CD4-positive, alpha-beta memory T cell (primary cell): ENCODE measurements at regions not wholly inside any gene's neighbourhood (a gene's known extent, or its start where the extent isn't known, plus 50 kb on each side); places are given as distances from the start of the nearest gene placed in this dataset.

ENCODE experiments used
- CTCF ChIA-PET: fragments of 350-600 bp; sonication (Branson Sonifier 250); formaldehyde crosslinking; loops from one replicate; lab custom pipeline; 2021; ENCODE audit warnings: inconsistent platforms; ENCODE audit not compliant: partially characterized antibody; lab: Charles Lee
- POLR2A ChIA-PET: fragments of 350-600 bp; sonication (Branson Sonifier 250); formaldehyde crosslinking; loops from one replicate; lab custom pipeline; 2021; ENCODE audit not compliant: partially characterized antibody; lab: Charles Lee
- DNase-seq, 5 donors: peaks; one replicate each; pipeline versions ENCODE4 v3.0.0 to v3.0.0-alpha.2; 2020 to 2022; ENCODE audit warnings: mixed read lengths in 1 of 5
- H3K27ac ChIP-seq: one replicate; pipeline ENCODE4 v1.7.0; 2013; ENCODE audit warnings: low read depth, low read length
- H3K27me3 ChIP-seq: 2 replicates; pipeline ENCODE4 v1.7.0; 2013; ENCODE audit warnings: mild to moderate bottlenecking, low read length, moderate library complexity; ENCODE audit not compliant: insufficient read depth
- H3K36me3 ChIP-seq: 2 replicates; pipeline ENCODE4 v1.7.0; 2013; ENCODE audit warnings: mild to moderate bottlenecking, low read length, moderate library complexity; ENCODE audit not compliant: insufficient read depth
- H3K4me1 ChIP-seq: 2 replicates; pipeline ENCODE4 v1.7.0; 2013; ENCODE audit warnings: mild to moderate bottlenecking, low read length, moderate library complexity; ENCODE audit not compliant: insufficient read depth
- H3K4me3 ChIP-seq, 2 donors: one replicate each; pipeline ENCODE4 v1.7.0; 2013; ENCODE audit warnings: low read length in 2 of 2, mild to moderate bottlenecking in 1 of 2
- H3K9me3 ChIP-seq, 2 donors: one replicate each; pipeline ENCODE4 v1.7.0; 2013; ENCODE audit warnings: low read length in 2 of 2, control low read depth in 1 of 2; ENCODE audit not compliant: control insufficient read depth in 1 of 2
- H3K27ac Mint-ChIP-seq, 7 donors: one replicate each; pipeline ENCODE4 v1.8.0; 2020 to 2021; ENCODE audit warnings: mixed read lengths in 7 of 7, mild to moderate bottlenecking in 6 of 7, inconsistent platforms in 3 of 7, moderate library complexity in 3 of 7
- H3K27me3 Mint-ChIP-seq, 2 donors: one replicate each; pipeline ENCODE4 v1.8.0; 2020 to 2021; ENCODE audit warnings: mixed read lengths in 2 of 2
- H3K36me3 Mint-ChIP-seq, 2 donors: one replicate each; pipeline ENCODE4 v1.8.0; 2020 to 2021; ENCODE audit warnings: mixed read lengths in 2 of 2, inconsistent platforms in 1 of 2, mild to moderate bottlenecking in 1 of 2
- H3K4me1 Mint-ChIP-seq, 4 donors: one replicate each; pipeline ENCODE4 v1.8.0; 2020 to 2021; ENCODE audit warnings: mixed read lengths in 4 of 4, mild to moderate bottlenecking in 1 of 4
- H3K4me3 Mint-ChIP-seq, 8 donors: one replicate each; pipeline ENCODE4 v1.8.0; 2020 to 2021; ENCODE audit warnings: mixed read lengths in 8 of 8, mild to moderate bottlenecking in 7 of 8, moderate library complexity in 6 of 8, inconsistent platforms in 3 of 8
- H3K9me3 Mint-ChIP-seq, 8 donors: one replicate each; pipeline ENCODE4 v1.8.0; 2020 to 2021; ENCODE audit warnings: mixed read lengths in 8 of 8, mild to moderate bottlenecking in 5 of 8, inconsistent platforms in 3 of 8, moderate library complexity in 1 of 8
- intact Hi-C: fragments of 100-400 bp; cut with micrococcal nuclease; formaldehyde crosslinking; loops from one replicate; pipeline ENCODE4 v1.15.1; 2023

DNA sequence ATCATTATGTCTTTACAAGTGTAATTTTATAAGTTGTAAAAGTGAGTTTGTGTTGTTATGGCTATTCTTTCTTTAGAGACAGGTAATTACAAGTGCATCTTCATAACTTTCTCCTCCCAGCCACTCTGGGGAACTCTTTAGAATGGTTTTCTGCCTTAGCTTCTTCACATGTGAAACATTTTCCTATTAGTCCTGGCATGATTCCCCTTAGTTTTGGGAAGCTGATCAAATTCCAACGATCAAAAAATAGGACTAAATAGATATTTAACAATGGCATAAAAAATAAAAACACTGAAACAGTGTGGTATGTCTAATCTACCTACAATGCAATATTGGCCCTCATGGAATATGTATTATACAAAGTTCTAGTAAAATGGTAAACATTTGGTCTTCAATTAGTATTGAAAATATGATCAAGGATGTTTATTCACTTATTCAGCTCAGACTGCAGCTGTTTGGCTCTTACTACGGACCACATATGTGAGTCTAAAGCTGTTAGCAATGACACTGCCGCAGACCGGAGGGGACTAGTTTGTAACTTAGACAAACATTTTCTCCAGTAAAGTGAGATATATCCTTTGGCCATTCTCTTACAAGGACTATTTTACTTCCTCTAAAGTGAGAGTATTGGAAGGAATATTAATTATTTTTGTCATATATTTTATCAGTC, 890.8 kb upstream of the USP15 start:
- DNase-seq = no peak
- intact Hi-C loops = no loop called here
- no peak overlapping the region for H3K4me3 ChIP-seq
- no peaks in the 10 kb centered on the region for H3K27me3 ChIP-seq
- H3K9me3 ChIP-seq = no peaks in the 10 kb centered on the region
- Mint-ChIP-seq H3K4me1 (no peaks in the 10 kb centered on the region), H3K27ac (no peak overlapping the region), H3K27me3 (no peaks in the 10 kb centered on the region), H3K36me3 (no peaks in the 10 kb centered on the region), H3K4me3 (no peak overlapping the region), H3K9me3 (peaks cover 0 to 3% (median 0%) of the 10 kb centered on the region in 8 donors)
- CTCF ChIA-PET = no interaction called here
- H3K27ac ChIP-seq = no peak overlapping the region
- POLR2A ChIA-PET = no interaction called here
- no peaks in the 10 kb centered on the region for H3K36me3 ChIP-seq
- no peaks in the 10 kb centered on the region for H3K4me1 ChIP-seq

DNA sequence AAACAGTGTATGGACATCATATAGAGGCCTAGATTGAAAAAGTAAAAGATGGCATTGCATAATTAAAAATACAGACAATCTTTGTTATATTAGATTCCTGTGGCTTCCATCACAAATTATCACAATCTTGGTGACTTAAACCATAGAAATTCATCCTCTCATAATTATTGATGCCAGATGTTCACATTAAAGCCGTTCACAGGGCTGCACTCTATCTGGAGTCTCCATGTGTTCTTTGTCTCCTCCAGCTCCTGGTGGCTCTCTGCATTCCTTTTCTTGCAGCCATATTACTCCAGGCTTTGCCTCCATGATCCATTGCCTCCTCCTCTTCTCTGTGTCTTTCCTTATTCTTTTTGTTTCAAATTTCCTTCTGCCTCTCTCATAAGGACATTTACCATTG, 875.7 kb upstream of the USP15 start:
- Histone ChIP-seq H3K9me3 (no peaks in the 10 kb centered on the region), H3K4me3 (no peak overlapping the region), H3K4me1 (no peaks in the 10 kb centered on the region), H3K27ac (no peak overlapping the region), H3K27me3 (no peaks in the 10 kb centered on the region), H3K36me3 (no peaks in the 10 kb centered on the region)
- intact Hi-C loops = no loop called here
- no peak for DNase-seq
- H3K27me3 Mint-ChIP-seq = no peaks in the 10 kb centered on the region
- no peak overlapping the region for H3K27ac Mint-ChIP-seq
- ChIA-PET CTCF (no interaction called here), POLR2A (no interaction called here)
- H3K4me3 Mint-ChIP-seq = no peak overlapping the region
- peaks cover 2 to 19% (median 6%) of the 10 kb centered on the region in 8 donors for H3K9me3 Mint-ChIP-seq
- H3K36me3 Mint-ChIP-seq = no peaks in the 10 kb centered on the region
- H3K4me1 Mint-ChIP-seq = no peaks in the 10 kb centered on the region

DNA sequence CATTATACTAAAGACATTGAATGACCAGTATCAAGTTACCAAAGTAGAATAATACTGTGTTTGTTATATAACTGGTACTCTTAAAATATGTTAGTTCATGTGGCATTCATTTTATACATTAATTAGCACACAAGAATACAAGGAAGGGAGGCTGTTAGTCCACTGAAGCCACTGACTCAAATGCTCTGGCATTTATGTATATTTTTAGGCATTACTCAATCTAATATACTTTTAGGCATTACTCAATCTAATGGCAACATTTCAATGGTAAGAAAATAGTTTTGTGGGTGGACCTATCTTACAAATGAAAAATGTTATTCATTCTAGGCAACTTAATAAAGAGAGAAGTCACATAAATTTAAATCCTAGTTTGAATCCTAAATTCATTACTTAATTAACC, 874.4 kb upstream of the USP15 start:
- H3K36me3 Mint-ChIP-seq = no peaks in the 10 kb centered on the region
- H3K27ac Mint-ChIP-seq = no peak overlapping the region
- Histone ChIP-seq H3K27ac (no peak overlapping the region), H3K27me3 (no peaks in the 10 kb centered on the region), H3K4me1 (no peaks in the 10 kb centered on the region), H3K9me3 (no peaks in the 10 kb centered on the region), H3K36me3 (no peaks in the 10 kb centered on the region), H3K4me3 (no peak overlapping the region)
- intact Hi-C loops = no loop called here
- POLR2A ChIA-PET = no interaction called here
- CTCF ChIA-PET = no interaction called here
- peaks cover 2 to 22% (median 9%) of the 10 kb centered on the region in 8 donors for H3K9me3 Mint-ChIP-seq
- H3K27me3 Mint-ChIP-seq = no peaks in the 10 kb centered on the region
- H3K4me3 Mint-ChIP-seq = no peak overlapping the region
- no peak for DNase-seq
- H3K4me1 Mint-ChIP-seq = no peaks in the 10 kb centered on the region

DNA sequence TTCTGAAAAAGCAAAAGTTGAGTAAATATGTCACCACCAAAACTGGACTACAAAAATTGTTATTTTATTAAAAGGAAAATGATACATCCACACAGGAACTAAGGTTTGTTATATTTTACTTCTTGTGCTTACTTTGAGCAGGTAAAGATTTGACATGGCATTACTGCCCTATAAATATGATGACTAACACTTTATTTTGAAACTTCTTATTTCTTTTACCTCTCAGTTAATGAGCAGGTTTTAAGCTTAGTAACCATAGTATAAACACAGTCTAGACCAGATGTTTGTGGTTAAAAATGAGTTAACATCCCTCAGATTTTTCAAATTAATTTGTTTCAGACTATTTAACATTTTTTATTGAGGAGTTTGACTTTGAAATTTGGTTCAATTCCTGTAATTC, 862.5 kb upstream of the USP15 start:
- no peak overlapping the region for H3K4me3 Mint-ChIP-seq
- POLR2A ChIA-PET = no interaction called here

DNA sequence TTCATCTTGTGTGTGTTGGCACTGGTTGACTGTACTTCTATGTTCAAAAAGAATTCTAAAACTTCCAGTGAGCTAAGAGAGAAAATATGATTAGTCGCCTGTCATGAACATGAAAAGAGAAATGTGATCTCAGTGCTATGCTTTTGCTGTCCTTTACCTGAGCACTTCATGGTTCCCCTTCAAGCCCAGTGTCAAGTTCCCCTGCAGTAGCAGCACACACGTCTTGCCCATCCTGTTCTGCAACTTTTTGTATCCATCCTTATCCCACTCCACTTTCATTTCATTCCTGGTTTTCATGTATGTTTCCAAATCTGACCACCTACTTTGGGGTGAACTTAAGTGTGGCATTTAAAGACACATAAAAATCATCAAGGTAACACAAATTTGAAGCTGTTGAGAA, 848.0 kb upstream of the USP15 start:
- Mint-ChIP-seq H3K4me3 (no peak overlapping the region), H3K4me1 (no peaks in the 10 kb centered on the region), H3K27ac (no peak overlapping the region), H3K27me3 (no peaks in the 10 kb centered on the region), H3K36me3 (no peaks in the 10 kb centered on the region), H3K9me3 (peaks cover 0 to 10% (median 4%) of the 10 kb centered on the region in 8 donors)
- POLR2A ChIA-PET = no interaction called here
- Histone ChIP-seq H3K9me3 (no peaks in the 10 kb centered on the region), H3K27me3 (no peaks in the 10 kb centered on the region), H3K4me3 (no peak overlapping the region), H3K4me1 (no peaks in the 10 kb centered on the region), H3K36me3 (no peaks in the 10 kb centered on the region), H3K27ac (no peak overlapping the region)
- intact Hi-C loops = no loop called here
- CTCF ChIA-PET = no interaction called here
- no peak for DNase-seq

More for the DNA sequence above, 862.5 kb upstream of the USP15 start:
- Histone ChIP-seq H3K4me3 (no peak overlapping the region), H3K36me3 (no peaks in the 10 kb centered on the region), H3K27ac (no peak overlapping the region), H3K27me3 (no peaks in the 10 kb centered on the region), H3K9me3 (no peaks in the 10 kb centered on the region), H3K4me1 (no peaks in the 10 kb centered on the region)
- no peak overlapping the region for H3K27ac Mint-ChIP-seq
- H3K9me3 Mint-ChIP-seq = peaks cover 0 to 15% (median 5%) of the 10 kb centered on the region in 8 donors
- no peaks in the 10 kb centered on the region for H3K4me1 Mint-ChIP-seq
- CTCF ChIA-PET = no interaction called here
- intact Hi-C loops = no loop called here
- no peak for DNase-seq
- H3K36me3 Mint-ChIP-seq = no peaks in the 10 kb centered on the region
- H3K27me3 Mint-ChIP-seq = no peaks in the 10 kb centered on the region

DNA sequence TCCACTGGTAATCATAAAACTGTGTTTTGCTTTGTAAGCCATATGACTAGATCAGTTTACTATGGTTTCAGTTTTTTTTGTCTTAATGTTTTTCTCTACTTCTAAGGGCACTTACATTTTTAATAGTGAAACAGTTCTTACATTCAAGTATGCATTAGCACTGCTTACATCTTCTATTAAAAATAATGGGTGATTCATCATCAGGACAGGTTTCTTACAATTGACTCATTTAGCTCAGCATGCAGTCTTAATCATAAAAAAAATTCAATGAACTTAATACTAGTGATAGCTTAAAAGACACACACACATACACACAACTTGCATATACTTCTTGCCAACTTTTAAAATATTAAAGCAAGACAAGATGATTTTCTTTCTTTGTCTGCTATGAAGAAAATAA, 845.7 kb upstream of the USP15 start:
- Mint-ChIP-seq H3K4me3 (no peak overlapping the region), H3K4me1 (no peaks in the 10 kb centered on the region), H3K27me3 (no peaks in the 10 kb centered on the region), H3K27ac (no peak overlapping the region), H3K36me3 (no peaks in the 10 kb centered on the region), H3K9me3 (peaks cover 0 to 9% (median 0%) of the 10 kb centered on the region in 8 donors)
- Histone ChIP-seq H3K27ac (no peak overlapping the region), H3K36me3 (no peaks in the 10 kb centered on the region), H3K4me3 (no peak overlapping the region), H3K9me3 (no peaks in the 10 kb centered on the region), H3K4me1 (no peaks in the 10 kb centered on the region), H3K27me3 (no peaks in the 10 kb centered on the region)
- ChIA-PET POLR2A (no interaction called here), CTCF (no interaction called here)
- DNase-seq = no peak
- intact Hi-C loops = no loop called here

DNA sequence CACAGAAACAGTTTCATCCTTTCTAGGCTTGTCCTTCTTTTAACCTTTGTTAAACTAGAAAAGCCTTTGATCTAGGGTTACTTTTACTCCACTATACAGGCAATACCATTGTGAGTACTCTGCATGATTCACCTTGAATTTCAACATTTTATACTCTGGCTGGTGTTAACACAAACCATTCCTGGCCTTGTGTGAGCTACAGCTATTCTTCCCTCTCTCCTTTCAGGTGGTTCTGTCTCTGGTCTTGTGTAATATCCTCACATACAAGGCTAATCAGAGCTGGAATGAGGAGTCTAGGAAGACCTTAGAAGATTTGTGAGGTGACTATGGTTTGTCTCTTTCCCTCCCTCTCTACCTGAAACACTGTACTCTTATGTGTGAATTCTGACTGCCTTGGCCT, 837.4 kb upstream of the USP15 start:
- Histone ChIP-seq H3K4me3 (no peak overlapping the region), H3K4me1 (no peaks in the 10 kb centered on the region), H3K9me3 (no peaks in the 10 kb centered on the region), H3K36me3 (no peaks in the 10 kb centered on the region), H3K27me3 (no peaks in the 10 kb centered on the region), H3K27ac (no peak overlapping the region)
- CTCF ChIA-PET = no interaction called here
- POLR2A ChIA-PET = no interaction called here
- intact Hi-C loops = no loop called here
- Mint-ChIP-seq H3K4me1 (no peaks in the 10 kb centered on the region), H3K36me3 (no peaks in the 10 kb centered on the region), H3K9me3 (peaks cover 2 to 18% (median 10%) of the 10 kb centered on the region in 8 donors), H3K4me3 (no peak overlapping the region), H3K27me3 (no peaks in the 10 kb centered on the region), H3K27ac (no peak overlapping the region)
- no peak for DNase-seq

DNA sequence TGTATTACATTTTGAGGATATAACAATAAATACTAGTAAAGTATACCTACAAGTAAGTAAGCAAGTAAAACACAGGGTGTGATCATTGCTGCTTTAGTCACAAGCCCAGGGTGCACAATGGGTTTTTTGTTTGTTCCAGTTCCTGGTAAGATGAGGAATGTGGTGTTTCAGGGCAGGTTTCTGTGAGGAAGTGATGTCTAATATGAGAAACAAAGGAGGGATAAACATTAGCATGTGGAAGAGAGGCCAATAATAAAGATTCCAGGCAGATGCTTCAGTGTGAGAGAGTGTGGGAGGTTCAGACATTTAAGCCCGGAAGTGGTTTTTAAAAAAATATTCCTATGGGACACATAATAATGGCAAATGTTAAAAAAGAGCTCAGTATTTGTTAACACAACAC, 808.1 kb upstream of the USP15 start:
- CTCF ChIA-PET = no interaction called here
- DNase-seq = no peak
- intact Hi-C loops = no loop called here
- no peaks in the 10 kb centered on the region for H3K36me3 ChIP-seq
- Mint-ChIP-seq H3K27me3 (no peaks in the 10 kb centered on the region), H3K9me3 (peaks cover 0 to 5% (median 3%) of the 10 kb centered on the region in 8 donors), H3K36me3 (no peaks in the 10 kb centered on the region), H3K27ac (no peak overlapping the region), H3K4me3 (no peak overlapping the region), H3K4me1 (no peaks in the 10 kb centered on the region)
- no peaks in the 10 kb centered on the region for H3K4me1 ChIP-seq
- H3K27ac ChIP-seq = no peak overlapping the region
- H3K27me3 ChIP-seq = no peaks in the 10 kb centered on the region
- POLR2A ChIA-PET = no interaction called here
- no peaks in the 10 kb centered on the region for H3K9me3 ChIP-seq
- no peak overlapping the region for H3K4me3 ChIP-seq
